Endothelial cell of umbilical vein (primary cell): ENCODE measurements at regions not wholly inside any gene's neighbourhood (a gene's known extent, or its start where the extent isn't known, plus 50 kb on each side); places are given as distances from the start of the nearest gene placed in this dataset.

Experiments
- BruUV-seq: library from RNA; stranded (reverse); fragments of 400-500 nt; replicated peaks from 2 replicates; lab custom pipeline; 2021; lab: Mats Ljungman, UMichigan
- CTCF ChIA-PET: fragments of 300-600, 350-600 bp; sonication (Branson Sonifier 250); formaldehyde crosslinking; loops from one replicate; lab custom pipeline; 2021; ENCODE audit warnings: antibody characterized with exemption, inconsistent platforms; lab: Charles Lee
- POLR2A ChIA-PET: fragments of 300-600, 350-600 bp; sonication (Branson Sonifier 250); formaldehyde crosslinking; loops from one replicate; lab custom pipeline; 2021; ENCODE audit warnings: antibody characterized with exemption, inconsistent platforms; lab: Charles Lee
- DNase-seq: peaks from one replicate; pipeline ENCODE4 v3.0.0-alpha.2; 2011; ENCODE audit warnings: low read depth, low spot score
- FAIRE-seq: peaks from 2 replicates; lab custom pipeline; 2011; peaks lifted over from hg19 to GRCh38; lab: Jason Lieb, UNC
- H2AFZ ChIP-seq: 2 replicates; pipeline ENCODE4 v1.6.0; 2012; ENCODE audit warnings: low read depth, low read length, control low read depth, inconsistent platforms
- H3K27ac ChIP-seq: 2 replicates; pipeline ENCODE4 v1.5.1; 2011; ENCODE audit warnings: low read depth, mild to moderate bottlenecking, control low read depth, low read length, moderate library complexity; ENCODE audit not compliant: insufficient read depth
- H3K27me3 ChIP-seq, 2 experiments: 2 replicates each; pipeline versions ENCODE4 v1.6.0 to v1.6.1; 2011; ENCODE audit warnings: low read length in 2 of 2, mixed read lengths in 1 of 2; ENCODE audit not compliant: control insufficient read depth in 2 of 2, insufficient read depth in 2 of 2
- H3K36me3 ChIP-seq, 2 experiments: 2 replicates in 1 of 2; 3 replicates in 1 of 2; pipeline ENCODE4 v1.5.1; 2011; ENCODE audit warnings: low read length in 2 of 2, mild to moderate bottlenecking in 1 of 2, moderate library complexity in 1 of 2; ENCODE audit not compliant: control insufficient read depth in 2 of 2, insufficient read depth in 2 of 2; ENCODE audit errors: extremely low read depth in 1 of 2
- H3K4me1 ChIP-seq: 3 replicates; pipeline ENCODE4 v1.5.1; 2011; ENCODE audit warnings: mild to moderate bottlenecking, low read length; ENCODE audit not compliant: control insufficient read depth, insufficient read depth; ENCODE audit errors: extremely low read depth
- H3K4me2 ChIP-seq: 2 replicates; pipeline ENCODE4 v1.6.1; 2011; ENCODE audit warnings: low read length, control low read depth, mixed read lengths; ENCODE audit not compliant: insufficient read depth
- H3K4me3 ChIP-seq, 3 experiments: fragments of 200-600 bp in 1 of 3; sonication (generic), shearing (Covaris generic) in 1 of 3; replicated peaks in 1 of 3; 2 replicates each; pipeline ENCODE4 v1.5.1; 2011 to 2016; ENCODE audit warnings: control low read depth in 3 of 3, low read length in 3 of 3, mild to moderate bottlenecking in 2 of 3, inconsistent platforms in 1 of 3, low read depth in 1 of 3, moderate library complexity in 1 of 3; ENCODE audit not compliant: insufficient read depth in 1 of 3
- H3K79me2 ChIP-seq: 2 replicates; pipeline ENCODE4 v1.6.0; 2012; ENCODE audit warnings: low read length, inconsistent platforms; ENCODE audit not compliant: control insufficient read depth, insufficient read depth
- H3K9ac ChIP-seq: replicated peaks from 2 replicates; pipeline ENCODE3; 2011; ENCODE audit warnings: low read length, control low read depth; ENCODE audit not compliant: insufficient read depth; ENCODE audit errors: extremely low read depth
- H3K9me1 ChIP-seq: replicated peaks from 3 replicates; pipeline ENCODE4 v1.6.0; 2011; ENCODE audit warnings: mild to moderate bottlenecking, low read length; ENCODE audit not compliant: control insufficient read depth, insufficient read depth; ENCODE audit errors: extremely low read depth
- H3K9me3 ChIP-seq: replicated peaks from 2 replicates; pipeline ENCODE4 v1.5.1; 2012; ENCODE audit warnings: low read length, inconsistent platforms; ENCODE audit not compliant: control insufficient read depth, insufficient read depth
- H4K20me1 ChIP-seq: replicated peaks from 2 replicates; pipeline ENCODE3; 2011; ENCODE audit warnings: mild to moderate bottlenecking, low read length; ENCODE audit not compliant: control insufficient read depth, insufficient read depth; ENCODE audit errors: extremely low read depth
- EZH2 ChIP-seq: IDR thresholded peaks from 2 replicates; pipeline ENCODE4 v1.6.1; 2012; ENCODE audit warnings: borderline replicate concordance, low read depth, mild to moderate bottlenecking, moderate library complexity, low read length, inconsistent platforms; ENCODE audit not compliant: severe bottlenecking
- FOS ChIP-seq: IDR thresholded peaks from 2 replicates; pipeline ENCODE4 v1.6.1; 2011; ENCODE audit warnings: mild to moderate bottlenecking, low read length, moderate library complexity, borderline replicate concordance; ENCODE audit not compliant: insufficient read depth
- GATA2 ChIP-seq: IDR thresholded peaks from 2 replicates; pipeline ENCODE4 v1.7.0; 2011; ENCODE audit warnings: low read depth, mild to moderate bottlenecking, moderate library complexity, mixed read lengths, low read length; ENCODE audit not compliant: insufficient read length, insufficient read depth
- JUN ChIP-seq: IDR thresholded peaks from 2 replicates; pipeline ENCODE4 v1.6.1; 2011; ENCODE audit warnings: borderline replicate concordance, low read depth; ENCODE audit not compliant: insufficient read length, insufficient read depth
- MAX ChIP-seq: IDR thresholded peaks from 2 replicates; pipeline ENCODE4 v1.6.1; 2011; ENCODE audit not compliant: insufficient read depth, insufficient read length
- MYC ChIP-seq: IDR thresholded peaks from one replicate; pipeline ENCODE4 v1.6.1; 2011; ENCODE audit warnings: mild to moderate bottlenecking, low read depth, low read length
- POLR2A ChIP-seq: IDR thresholded peaks from 2 replicates; pipeline ENCODE4 v1.6.1; 2012; ENCODE audit warnings: low read depth, mild to moderate bottlenecking, control low read depth, low read length
- POLR2AphosphoS5 ChIP-seq: IDR thresholded peaks from 2 replicates; pipeline ENCODE4 v1.6.1; 2012; ENCODE audit warnings: low read depth, mild to moderate bottlenecking, control low read depth, low read length, moderate library complexity; ENCODE audit not compliant: insufficient read depth
- dilution Hi-C: fragments of 300-500 bp; cut with MboI; formaldehyde crosslinking; loops from one replicate; pipeline ENCODE4 v1.15.0; 2019; ENCODE audit warnings: low sequenced_read_pairs; ENCODE audit not compliant: extremely low pct_ligation_motif_present
- intact Hi-C: fragments of 100-400 bp; cut with micrococcal nuclease; formaldehyde crosslinking; loops from one replicate; pipeline ENCODE4 v1.10.0; 2022
- TF ChIP-seq, protein P1 (sequence below), 2 donors: IDR thresholded peaks; 1 replicate in 1 of 2; 2 replicates in 1 of 2; pipeline ENCODE4 v1.5.1; 2011; ENCODE audit warnings: low read length in 2 of 2, mild to moderate bottlenecking in 2 of 2, moderate library complexity in 2 of 2, control low read depth in 1 of 2, inconsistent platforms in 1 of 2, low read depth in 1 of 2; ENCODE audit not compliant: insufficient read depth in 1 of 2; ENCODE audit errors: extremely low read depth in 1 of 2

- H3K4me3 ChIP-seq = no peak overlapping the region
- TF ChIP-seq POLR2A (no peak), FOS (no peak), EZH2 (no peak), MYC (no peak), GATA2 (no peak), POLR2AphosphoS5 (no peak), MAX (no peak), JUN (no peak)
- TF ChIP-seq, protein P1, sequence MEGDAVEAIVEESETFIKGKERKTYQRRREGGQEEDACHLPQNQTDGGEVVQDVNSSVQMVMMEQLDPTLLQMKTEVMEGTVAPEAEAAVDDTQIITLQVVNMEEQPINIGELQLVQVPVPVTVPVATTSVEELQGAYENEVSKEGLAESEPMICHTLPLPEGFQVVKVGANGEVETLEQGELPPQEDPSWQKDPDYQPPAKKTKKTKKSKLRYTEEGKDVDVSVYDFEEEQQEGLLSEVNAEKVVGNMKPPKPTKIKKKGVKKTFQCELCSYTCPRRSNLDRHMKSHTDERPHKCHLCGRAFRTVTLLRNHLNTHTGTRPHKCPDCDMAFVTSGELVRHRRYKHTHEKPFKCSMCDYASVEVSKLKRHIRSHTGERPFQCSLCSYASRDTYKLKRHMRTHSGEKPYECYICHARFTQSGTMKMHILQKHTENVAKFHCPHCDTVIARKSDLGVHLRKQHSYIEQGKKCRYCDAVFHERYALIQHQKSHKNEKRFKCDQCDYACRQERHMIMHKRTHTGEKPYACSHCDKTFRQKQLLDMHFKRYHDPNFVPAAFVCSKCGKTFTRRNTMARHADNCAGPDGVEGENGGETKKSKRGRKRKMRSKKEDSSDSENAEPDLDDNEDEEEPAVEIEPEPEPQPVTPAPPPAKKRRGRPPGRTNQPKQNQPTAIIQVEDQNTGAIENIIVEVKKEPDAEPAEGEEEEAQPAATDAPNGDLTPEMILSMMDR (IDR thresholded peaks at IDR 0.05; ENCODE audit: extremely low read depth in 1 of 2, insufficient read depth in 1 of 2, low read depth in 1 of 2, low read length in 2 of 2) = no peak
- no peaks in the 10 kb centered on the region for H4K20me1 ChIP-seq
- POLR2A ChIA-PET = no interaction called here
- intact Hi-C loops (loop anchor here (10.0 kb wide), 1 partner anchor 144 kb away; no protein-coding TSS in a partner anchor), dilution Hi-C loops (no loop called here)
- H3K79me2 ChIP-seq = no peaks in the 10 kb centered on the region
- peaks cover 0 to 15% of the 10 kb centered on the region in 2 experiments for H3K27me3 ChIP-seq
- CTCF ChIA-PET = interaction anchor here (1.5 kb wide), 1 partner anchor 8 kb away, joined by 3 read pairs; no protein-coding TSS in a partner anchor
- FAIRE-seq = no peak
- no peak for DNase-seq
- H3K9me3 ChIP-seq = no peaks in the 10 kb centered on the region
- H3K9me1 ChIP-seq = no peaks in the 10 kb centered on the region
- peaks cover 4% of the 10 kb centered on the region for H3K4me1 ChIP-seq
- no peaks in the 10 kb centered on the region for H3K36me3 ChIP-seq
- no peak overlapping the region for H3K9ac ChIP-seq
- BruUV-seq = no TSS peak
- H2AFZ ChIP-seq = no peak overlapping the region
- H3K4me2 ChIP-seq = no peak overlapping the region
- no peak overlapping the region for H3K27ac ChIP-seq
Observed at GRCh38 chr20:24169256-24169655, 180.7 kb upstream of the GGTLC1 start.
